AG09309 (cell line): ENCODE measurements at regions not wholly inside any gene's neighbourhood (a gene's known extent, or its start where the extent isn't known, plus 50 kb on each side); places are given as distances from the start of the nearest gene placed in this dataset.

Source experiments
- DNase-seq: peaks from one replicate; pipeline ENCODE4 v3.0.0-alpha.2; 2010; ENCODE audit warnings: low read depth
- H3K4me3 ChIP-seq: 2 replicates; pipeline ENCODE4 v1.5.1; 2011; ENCODE audit warnings: mild to moderate bottlenecking, low read depth, low read length, moderate library complexity; ENCODE audit not compliant: control insufficient read depth
- CTCF ChIP-seq: IDR thresholded peaks from 2 replicates; pipeline ENCODE4 v1.5.1; 2011; ENCODE audit warnings: mild to moderate bottlenecking, low read depth, low read length, inconsistent platforms; ENCODE audit not compliant: insufficient read depth, control insufficient read depth; ENCODE audit errors: missing control alignments

DNA sequence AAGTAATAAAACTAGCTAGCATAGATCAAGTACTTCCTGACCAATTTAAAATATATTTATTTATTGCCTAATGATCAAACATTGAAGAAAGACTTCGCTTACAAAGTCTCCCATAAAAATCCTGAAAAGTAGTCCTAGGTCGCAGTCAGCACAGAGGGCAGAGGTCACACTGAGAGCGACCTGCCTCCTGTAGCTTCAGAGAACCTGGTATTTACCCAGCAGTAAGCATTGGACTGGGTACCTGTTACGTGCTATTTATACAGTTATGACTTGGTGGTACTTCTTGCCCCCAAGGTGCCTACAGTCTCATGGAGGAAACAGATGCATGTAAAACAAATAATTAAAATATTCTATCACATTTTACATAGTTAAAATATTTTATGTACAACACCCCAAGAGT lies 274.1 kb upstream of the G2E3 start:
- TF ChIP-seq CTCF: no peak
- no peak overlapping the region for H3K4me3 ChIP-seq
- no peak for DNase-seq

- no peak overlapping the region for H3K4me3 ChIP-seq
- no peak for TF ChIP-seq CTCF
- no peak for DNase-seq
Observed at GRCh38 chr14:30287579-30288445, 271.1 kb upstream of the G2E3 start.

DNA sequence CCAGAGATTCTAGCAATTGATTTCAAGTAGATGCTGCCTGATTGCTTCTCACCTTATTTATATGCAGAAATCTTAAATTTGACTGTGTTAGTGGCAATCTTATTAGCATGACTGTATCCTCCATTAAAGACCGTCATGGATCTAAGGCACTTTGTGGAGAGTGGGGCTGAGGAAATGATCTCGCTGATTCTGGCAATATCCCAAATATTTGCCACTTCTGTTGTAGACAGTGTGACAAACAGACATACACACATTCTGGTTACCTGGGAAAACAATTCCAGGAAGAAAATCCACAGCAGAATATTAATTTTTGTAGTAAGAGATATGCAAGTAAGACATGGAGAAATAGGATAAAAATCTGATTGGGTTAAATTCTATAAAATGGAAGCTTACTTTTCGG lies 269.0 kb upstream of the G2E3 start:
- H3K4me3 ChIP-seq: no peak overlapping the region
- no peak for TF ChIP-seq CTCF
- DNase-seq: no peak

GRCh38 chr14:30291216-30291615 lies 267.7 kb upstream of the G2E3 start:
- TF ChIP-seq CTCF: no peak
- peak; percentile 47 for DNase-seq
- H3K4me3 ChIP-seq: no peak overlapping the region

- H3K4me3 ChIP-seq: no peak overlapping the region
- DNase-seq: no peak
- no peak for TF ChIP-seq CTCF
Observed at GRCh38 chr14:30292541-30292940, 266.4 kb upstream of the G2E3 start.

DNA sequence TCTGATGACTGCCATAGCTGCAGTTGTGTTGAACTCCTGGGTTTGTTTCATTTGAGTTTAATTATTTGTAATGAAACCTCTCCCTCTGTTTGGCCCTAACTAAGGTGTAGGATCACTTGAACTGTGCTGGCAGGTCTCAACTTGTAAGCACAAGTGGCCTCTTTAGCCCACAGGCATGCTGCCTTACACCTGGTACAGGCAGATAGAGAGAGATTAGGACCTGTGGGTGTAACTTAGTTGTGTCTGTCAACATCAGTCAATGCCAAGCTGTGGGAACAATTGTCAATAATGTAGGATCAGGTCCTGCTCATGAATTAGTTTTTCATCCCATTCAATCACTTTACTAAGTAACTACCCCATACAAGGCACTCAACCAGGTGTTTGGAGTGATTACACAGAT lies 263.0 kb upstream of the G2E3 start:
- no peak for DNase-seq
- no peak overlapping the region for H3K4me3 ChIP-seq
- TF ChIP-seq CTCF: no peak

DNA sequence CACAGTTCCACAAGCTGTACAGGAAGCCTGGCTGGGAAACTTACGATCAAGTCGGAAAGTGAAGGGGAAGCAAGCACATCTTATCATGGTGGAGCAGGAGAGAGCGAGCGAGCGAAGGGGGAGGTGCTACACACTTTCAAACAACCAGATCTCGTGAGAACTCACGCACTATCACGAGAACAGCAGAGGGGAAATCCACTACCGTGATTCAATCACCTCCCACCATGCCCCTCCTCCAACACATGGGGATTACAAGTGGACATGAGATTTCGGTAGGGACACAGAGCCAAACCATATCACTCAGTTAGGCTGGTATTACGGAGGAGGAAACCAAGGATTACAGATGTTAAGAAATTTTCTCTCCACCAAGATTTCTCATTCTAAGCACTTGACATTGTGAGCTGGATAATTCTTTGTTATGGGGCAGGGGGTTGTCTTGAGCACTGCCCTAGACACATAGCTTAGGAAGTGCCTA lies 262.0 kb upstream of the G2E3 start:
- DNase-seq: no peak
- no peak overlapping the region for H3K4me3 ChIP-seq
- no peak for TF ChIP-seq CTCF
